Erythroblast (primary cell): ENCODE measurements at regions not wholly inside any gene's neighbourhood (a gene's known extent, or its start where the extent isn't known, plus 50 kb on each side); places are given as distances from the start of the nearest gene placed in this dataset.

Experiments
- GATA1 ChIP-seq: IDR thresholded peaks from 2 replicates; pipeline ENCODE4 v1.6.1; 2011; ENCODE audit warnings: low read depth, mild to moderate bottlenecking, control low read depth, low read length, moderate library complexity
- POLR2A ChIP-seq: IDR thresholded peaks from 2 replicates; pipeline ENCODE4 v1.6.1; 2011; ENCODE audit warnings: mild to moderate bottlenecking, low read length

GRCh38 chr10:130430291-130430690 lies 294.1 kb downstream of the GLRX3 start:
- TF ChIP-seq POLR2A = no peak
- no peak for TF ChIP-seq GATA1
